Mammary epithelial cell (primary cell): ENCODE measurements at regions not wholly inside any gene's neighbourhood (a gene's known extent, or its start where the extent isn't known, plus 50 kb on each side); places are given as distances from the start of the nearest gene placed in this dataset.

Experiments used
- CTCF ChIP-seq, 2 donors: IDR thresholded peaks in 1 of 2; conservative IDR thresholded peaks in 1 of 2; 2 replicates each; pipeline ENCODE4 v1.5.1; 2011 to 2012; ENCODE audit warnings: inconsistent platforms in 2 of 2, low read length in 2 of 2, mild to moderate bottlenecking in 2 of 2, control low read depth in 1 of 2, low read depth in 1 of 2; ENCODE audit not compliant: insufficient read depth in 1 of 2; ENCODE audit errors: extremely low read depth in 1 of 2
- EZH2 ChIP-seq: IDR thresholded peaks from 2 replicates; pipeline ENCODE4 v1.6.1; 2012; ENCODE audit warnings: low read length, inconsistent platforms, borderline replicate concordance

- no peak for TF ChIP-seq CTCF (conservative IDR thresholded peaks at IDR 0.05 in 1 of 2, IDR thresholded peaks at IDR 0.05 in 1 of 2; ENCODE audit: extremely low read depth in 1 of 2, insufficient read depth in 1 of 2, low read depth in 1 of 2, low read length in 2 of 2)
- TF ChIP-seq EZH2: no peak
These were observed 1262.6 kb downstream of the TBC1D22A start for GRCh38 chr22:48025096-48025495.
